GM12875 (cell line): ENCODE measurements at regions not wholly inside any gene's neighbourhood (a gene's known extent, or its start where the extent isn't known, plus 50 kb on each side); places are given as distances from the start of the nearest gene placed in this dataset.

Experiments used
- H3K4me3 ChIP-seq: one replicate; pipeline ENCODE4 v1.5.1; 2011; ENCODE audit warnings: low read depth, low read length, control low read depth
- TF ChIP-seq, protein P1 (sequence below): IDR thresholded peaks from 2 replicates; pipeline ENCODE4 v1.5.1; 2011; ENCODE audit warnings: low read depth, mild to moderate bottlenecking, control low read depth, inconsistent platforms, low read length, moderate library complexity, borderline replicate concordance; ENCODE audit not compliant: insufficient read depth

GRCh38 chr1:60374537-60374936 lies 301.0 kb upstream of the C1orf87 start:
- TF ChIP-seq, protein P1, sequence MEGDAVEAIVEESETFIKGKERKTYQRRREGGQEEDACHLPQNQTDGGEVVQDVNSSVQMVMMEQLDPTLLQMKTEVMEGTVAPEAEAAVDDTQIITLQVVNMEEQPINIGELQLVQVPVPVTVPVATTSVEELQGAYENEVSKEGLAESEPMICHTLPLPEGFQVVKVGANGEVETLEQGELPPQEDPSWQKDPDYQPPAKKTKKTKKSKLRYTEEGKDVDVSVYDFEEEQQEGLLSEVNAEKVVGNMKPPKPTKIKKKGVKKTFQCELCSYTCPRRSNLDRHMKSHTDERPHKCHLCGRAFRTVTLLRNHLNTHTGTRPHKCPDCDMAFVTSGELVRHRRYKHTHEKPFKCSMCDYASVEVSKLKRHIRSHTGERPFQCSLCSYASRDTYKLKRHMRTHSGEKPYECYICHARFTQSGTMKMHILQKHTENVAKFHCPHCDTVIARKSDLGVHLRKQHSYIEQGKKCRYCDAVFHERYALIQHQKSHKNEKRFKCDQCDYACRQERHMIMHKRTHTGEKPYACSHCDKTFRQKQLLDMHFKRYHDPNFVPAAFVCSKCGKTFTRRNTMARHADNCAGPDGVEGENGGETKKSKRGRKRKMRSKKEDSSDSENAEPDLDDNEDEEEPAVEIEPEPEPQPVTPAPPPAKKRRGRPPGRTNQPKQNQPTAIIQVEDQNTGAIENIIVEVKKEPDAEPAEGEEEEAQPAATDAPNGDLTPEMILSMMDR, result no peak
- no peak overlapping the region for H3K4me3 ChIP-seq

GRCh38 chr1:60367532-60367931 lies 294.0 kb upstream of the C1orf87 start:
- H3K4me3 ChIP-seq, result no peak overlapping the region
- TF ChIP-seq, protein P1, result no peak

DNA sequence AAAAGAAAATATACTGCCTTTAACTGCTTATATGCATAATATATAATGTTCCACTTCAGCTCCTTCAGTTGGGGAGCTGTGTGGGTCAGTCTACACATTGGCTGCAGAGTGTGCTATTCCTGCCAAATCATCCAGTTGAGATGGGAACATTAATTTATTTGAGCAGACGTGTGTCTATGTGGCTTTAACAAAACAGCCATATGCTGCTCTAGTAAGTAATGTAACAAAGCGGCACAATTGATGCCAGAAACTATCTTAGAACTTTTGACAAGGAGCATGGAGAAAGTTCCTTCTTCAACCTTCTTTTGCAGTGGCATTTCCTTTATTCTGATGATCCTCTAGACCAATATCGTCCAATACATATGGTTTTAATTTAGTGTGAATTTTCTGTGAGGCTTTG lies 285.9 kb upstream of the C1orf87 start:
- H3K4me3 ChIP-seq, result no peak overlapping the region
- TF ChIP-seq, protein P1, result no peak

DNA sequence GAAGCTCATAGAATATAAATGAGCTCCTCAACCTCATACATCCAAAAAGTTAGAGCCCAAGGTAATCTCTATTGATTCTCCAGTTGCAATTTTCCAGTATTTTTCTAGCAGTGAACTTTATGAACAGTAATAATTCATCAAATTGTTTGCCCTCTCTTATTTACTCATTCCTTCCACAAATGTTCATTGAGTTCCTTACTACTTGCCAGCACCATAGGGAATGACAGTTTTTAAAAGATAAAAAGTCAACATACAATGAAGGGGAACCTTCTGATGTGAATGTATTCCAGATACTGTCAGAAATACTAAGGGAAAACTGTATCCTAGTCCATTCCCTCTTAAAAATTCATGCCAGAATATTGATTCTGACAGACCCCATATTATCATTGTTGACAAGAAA lies 277.0 kb upstream of the C1orf87 start:
- TF ChIP-seq, protein P1, result no peak
- H3K4me3 ChIP-seq, result no peak overlapping the region

DNA sequence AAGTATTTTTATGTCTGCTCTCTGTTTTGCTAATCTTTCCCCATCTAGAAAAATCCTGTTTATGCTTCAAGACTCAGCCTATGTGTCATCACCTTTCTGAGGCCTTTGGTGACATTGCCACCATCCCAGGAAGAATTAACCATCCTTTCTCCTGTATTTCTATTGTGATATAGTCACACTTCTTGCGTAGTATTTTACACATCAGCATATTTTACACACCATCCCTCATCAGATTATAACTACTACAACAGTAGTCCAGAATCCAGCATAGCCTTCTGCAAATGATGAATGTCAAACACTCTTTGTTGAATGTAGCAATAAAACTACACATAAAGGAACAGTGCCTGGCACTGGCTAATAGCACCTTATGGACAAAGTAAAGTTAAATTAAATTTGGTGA lies 275.3 kb upstream of the C1orf87 start:
- H3K4me3 ChIP-seq, result no peak overlapping the region
- TF ChIP-seq, protein P1, result no peak

DNA sequence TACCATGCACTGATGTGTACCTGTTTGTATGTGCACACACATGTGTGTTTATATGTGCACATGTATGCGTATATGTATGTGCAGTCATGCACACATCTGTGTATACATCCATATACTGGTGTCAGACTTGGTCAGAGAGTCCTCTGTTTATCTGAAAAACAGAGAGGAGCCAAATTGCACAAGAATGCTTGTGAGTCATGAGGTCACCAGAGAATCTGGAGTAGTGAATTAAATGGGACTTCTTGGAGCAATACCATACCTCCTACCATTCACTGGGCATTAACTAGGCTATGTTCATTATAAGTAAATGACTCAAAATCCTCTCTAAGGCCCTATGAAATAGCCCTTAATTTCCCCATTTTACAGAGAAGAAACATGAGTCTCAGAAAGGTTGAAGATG lies 272.1 kb upstream of the C1orf87 start:
- no peak overlapping the region for H3K4me3 ChIP-seq
- TF ChIP-seq, protein P1, result no peak

DNA sequence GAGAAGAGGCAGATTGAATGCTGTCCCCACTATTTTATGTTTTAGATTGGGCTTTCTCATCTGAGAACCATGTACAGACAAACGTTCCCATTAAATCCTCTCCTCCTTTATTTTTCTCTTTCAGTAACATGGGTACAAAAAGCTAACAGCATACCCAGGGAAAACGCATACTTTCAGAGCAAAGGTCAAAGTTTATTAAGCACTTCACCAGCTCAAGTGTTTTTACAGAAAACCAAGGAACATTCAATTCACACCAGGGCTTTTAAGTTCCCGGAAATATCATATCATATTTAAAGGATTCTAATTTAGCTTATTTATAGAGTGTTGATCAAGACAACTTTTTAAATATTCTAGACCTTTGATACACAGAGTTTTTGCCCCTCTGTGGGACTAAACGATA lies 271.5 kb upstream of the C1orf87 start:
- TF ChIP-seq, protein P1, result no peak
- H3K4me3 ChIP-seq, result no peak overlapping the region
